Tibial nerve (tissue), 3 donors: ENCODE measurements at regions not wholly inside any gene's neighbourhood (a gene's known extent, or its start where the extent isn't known, plus 50 kb on each side); places are given as distances from the start of the nearest gene placed in this dataset.

Source experiments
- POLR2A ChIP-seq, 2 donors: fragments of 450-650 bp; IDR thresholded peaks; one replicate each; pipeline ENCODE4 v1.6.1; 2017; ENCODE audit warnings: antibody characterized with exemption in 2 of 2, mild to moderate bottlenecking in 2 of 2, moderate library complexity in 2 of 2
- TF ChIP-seq, protein P1 (sequence below), 5 experiments: fragments of 200-600 bp in 3 of 5; fragments of 450-650 bp in 2 of 5; sonication (generic) in 3 of 5; IDR thresholded peaks; one replicate each; pipeline ENCODE4 v1.5.1; 2016 to 2019; ENCODE audit warnings: antibody characterized with exemption in 5 of 5, mild to moderate bottlenecking in 3 of 5, moderate library complexity in 2 of 5

- TF ChIP-seq, protein P1, sequence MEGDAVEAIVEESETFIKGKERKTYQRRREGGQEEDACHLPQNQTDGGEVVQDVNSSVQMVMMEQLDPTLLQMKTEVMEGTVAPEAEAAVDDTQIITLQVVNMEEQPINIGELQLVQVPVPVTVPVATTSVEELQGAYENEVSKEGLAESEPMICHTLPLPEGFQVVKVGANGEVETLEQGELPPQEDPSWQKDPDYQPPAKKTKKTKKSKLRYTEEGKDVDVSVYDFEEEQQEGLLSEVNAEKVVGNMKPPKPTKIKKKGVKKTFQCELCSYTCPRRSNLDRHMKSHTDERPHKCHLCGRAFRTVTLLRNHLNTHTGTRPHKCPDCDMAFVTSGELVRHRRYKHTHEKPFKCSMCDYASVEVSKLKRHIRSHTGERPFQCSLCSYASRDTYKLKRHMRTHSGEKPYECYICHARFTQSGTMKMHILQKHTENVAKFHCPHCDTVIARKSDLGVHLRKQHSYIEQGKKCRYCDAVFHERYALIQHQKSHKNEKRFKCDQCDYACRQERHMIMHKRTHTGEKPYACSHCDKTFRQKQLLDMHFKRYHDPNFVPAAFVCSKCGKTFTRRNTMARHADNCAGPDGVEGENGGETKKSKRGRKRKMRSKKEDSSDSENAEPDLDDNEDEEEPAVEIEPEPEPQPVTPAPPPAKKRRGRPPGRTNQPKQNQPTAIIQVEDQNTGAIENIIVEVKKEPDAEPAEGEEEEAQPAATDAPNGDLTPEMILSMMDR (IDR thresholded peaks at IDR 0.05): no peak
- no peak for TF ChIP-seq POLR2A (IDR thresholded peaks at IDR 0.05)
These were observed 333.8 kb upstream of the TENM3 start for GRCh38 chr4:181909368-181909767.
